H4 (cell line): ENCODE measurements at regions not wholly inside any gene's neighbourhood (a gene's known extent, or its start where the extent isn't known, plus 50 kb on each side); places are given as distances from the start of the nearest gene placed in this dataset.
"Not testable (repeated sequence)": the region's sequence is repeated elsewhere in the genome, so short reads cannot be mapped to it uniquely, and the experiment has no call there.

Experiments used
- DNase-seq: peaks from one replicate; pipeline ENCODE4 v3.0.0-alpha.2; 2015; ENCODE audit warnings: low spot score

- peak; percentile 2 for DNase-seq
Measured at GRCh38 chr13:70792121-70792520, 683.9 kb upstream of the KLHL1 start.

DNA sequence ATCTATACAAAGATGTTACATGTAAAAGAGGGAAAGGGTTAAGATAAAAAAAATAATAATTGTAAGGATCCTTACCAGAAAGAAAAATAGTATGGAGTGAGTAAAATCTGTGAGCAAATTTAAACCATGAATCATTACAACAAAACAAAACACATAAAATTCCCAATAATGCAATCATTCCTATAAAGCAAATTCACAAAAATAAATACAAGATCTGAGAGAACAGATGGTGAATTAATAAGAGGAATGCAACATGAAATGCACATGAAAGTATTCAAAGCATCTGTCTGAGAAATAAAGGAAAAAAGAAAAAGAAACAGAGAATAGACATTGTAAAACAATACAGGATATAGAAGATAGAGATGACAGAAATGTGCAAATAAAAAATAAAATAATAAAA, 681.5 kb upstream of the KLHL1 start:
- no peak for DNase-seq

- no peak for DNase-seq
Measured at GRCh38 chr13:70788074-70788473, 679.8 kb upstream of the KLHL1 start.

DNA sequence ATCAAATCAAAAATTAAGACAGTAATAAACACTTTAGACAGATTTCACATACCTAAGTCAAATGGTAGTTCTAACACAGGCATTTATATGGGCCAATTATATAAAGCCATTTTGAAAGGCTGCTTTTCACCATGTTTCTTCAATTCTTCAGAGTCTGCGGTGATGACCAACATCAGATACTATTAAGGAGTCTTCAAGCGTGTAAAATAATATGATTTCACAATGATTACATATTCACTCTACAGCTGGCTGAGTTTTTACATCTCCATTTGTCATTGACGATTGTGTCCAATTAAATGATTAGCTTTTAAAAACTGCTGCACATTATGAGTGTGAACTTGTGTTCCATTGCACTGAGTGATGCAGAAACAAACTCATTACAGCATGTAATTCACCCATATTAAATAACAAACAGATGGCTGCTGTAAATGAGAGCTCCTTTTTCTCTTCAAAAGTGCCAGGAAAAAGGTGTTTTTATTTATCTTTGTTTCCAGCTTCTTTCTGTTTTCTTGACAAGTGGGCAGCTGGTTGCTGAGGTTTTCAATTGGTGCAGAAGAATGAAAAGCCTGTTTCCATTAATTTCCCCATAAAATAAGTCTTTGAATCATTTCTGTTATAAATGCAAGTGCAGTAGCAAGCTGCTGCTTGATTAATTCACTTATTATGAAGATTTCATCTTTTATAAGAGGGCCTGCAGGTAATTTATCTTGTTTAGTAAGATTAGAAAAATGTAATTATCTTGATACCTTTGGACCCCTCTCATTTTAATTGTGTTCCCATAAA, 676.1 kb upstream of the KLHL1 start:
- DNase-seq: no peak

DNA sequence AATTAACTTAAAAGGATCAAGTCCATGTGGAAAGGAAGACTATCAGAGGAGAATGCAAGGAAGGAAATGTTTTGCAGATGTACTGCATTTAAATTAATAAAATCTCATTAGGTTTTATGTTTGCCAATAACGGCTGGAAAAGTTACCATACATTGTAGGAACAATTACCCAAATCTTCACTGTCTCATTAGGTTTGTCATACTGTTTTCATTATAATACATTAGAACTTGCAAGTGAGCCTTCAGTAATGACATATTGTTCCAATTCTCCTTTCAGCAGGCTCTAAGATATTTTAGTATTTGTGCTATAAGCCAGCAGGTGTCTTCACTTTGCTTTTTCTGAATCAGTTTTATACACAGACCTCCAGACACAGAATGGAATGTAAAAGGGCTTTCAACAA, 661.6 kb upstream of the KLHL1 start:
- DNase-seq: no peak

- DNase-seq: no peak
Measured at GRCh38 chr13:70758932-70759331, 650.7 kb upstream of the KLHL1 start.

DNA sequence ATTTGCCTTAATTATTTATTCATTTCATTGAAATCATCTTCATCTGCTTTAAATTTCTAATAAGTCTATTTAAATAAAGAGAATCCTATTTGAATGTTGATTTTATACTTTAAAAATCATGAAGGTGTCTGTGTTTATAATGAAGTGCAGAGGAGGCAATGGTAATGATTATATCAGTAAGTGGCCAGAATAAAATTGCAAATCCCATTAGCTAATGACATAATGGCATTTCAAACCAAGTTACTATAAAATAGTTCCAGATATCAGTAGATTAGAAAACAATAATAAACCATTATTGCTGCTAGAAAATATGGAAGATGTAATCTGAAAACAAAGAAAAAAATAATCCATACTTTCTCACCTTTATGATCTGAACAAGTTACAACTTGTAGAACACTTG, 647.8 kb upstream of the KLHL1 start:
- DNase-seq: no peak

DNA sequence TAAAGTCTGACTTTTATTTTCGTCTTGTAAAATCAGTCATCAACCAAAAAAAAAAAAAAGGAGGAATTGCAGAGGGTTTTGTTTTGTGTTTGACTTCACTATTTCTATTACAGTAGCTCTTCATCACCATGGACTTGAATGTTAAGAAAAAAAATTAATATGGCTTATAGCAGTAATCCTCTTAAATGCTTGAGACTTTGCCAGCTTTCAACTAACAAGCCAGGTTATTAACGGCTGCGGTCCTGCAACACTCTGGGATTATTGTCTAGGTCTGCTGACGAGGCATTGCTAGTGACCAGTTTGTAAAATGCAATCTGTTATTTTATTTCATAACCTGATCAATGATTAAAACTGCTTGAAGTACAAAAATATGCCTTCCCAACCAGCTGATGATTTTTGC, 647.2 kb upstream of the KLHL1 start:
- DNase-seq: no peak

- no peak for DNase-seq
Measured at GRCh38 chr13:70747262-70747661, 639.0 kb upstream of the KLHL1 start.

DNA sequence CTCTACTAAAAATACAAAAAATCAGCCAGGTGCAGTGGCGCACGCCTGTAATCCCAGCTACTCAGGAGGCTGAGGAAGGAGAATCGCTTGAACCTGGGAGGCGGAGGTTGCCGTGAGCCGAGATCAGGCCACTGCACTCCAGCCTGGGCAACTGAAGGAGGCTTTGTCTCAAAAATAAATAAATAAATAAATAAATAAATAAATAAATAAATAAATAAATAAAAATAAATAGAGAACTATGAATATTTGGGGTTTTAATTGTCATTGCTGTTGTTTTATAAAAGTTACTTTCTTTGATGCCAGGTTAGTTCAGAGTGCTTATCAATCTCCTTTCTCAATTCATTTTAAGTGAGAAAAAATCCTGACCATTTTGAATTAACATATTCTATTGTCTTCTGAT, 638.2 kb upstream of the KLHL1 start:
- not testable (repeated sequence) for DNase-seq

- no peak for DNase-seq
Measured at GRCh38 chr13:70736622-70737317, 628.5 kb upstream of the KLHL1 start.

- DNase-seq: no peak
Measured at GRCh38 chr13:70732611-70733010, 624.4 kb upstream of the KLHL1 start.

GRCh38 chr13:70729369-70729768, 621.1 kb upstream of the KLHL1 start:
- no peak for DNase-seq

- DNase-seq: peak; percentile 2
Measured at GRCh38 chr13:70723732-70724131, 615.5 kb upstream of the KLHL1 start.

DNA sequence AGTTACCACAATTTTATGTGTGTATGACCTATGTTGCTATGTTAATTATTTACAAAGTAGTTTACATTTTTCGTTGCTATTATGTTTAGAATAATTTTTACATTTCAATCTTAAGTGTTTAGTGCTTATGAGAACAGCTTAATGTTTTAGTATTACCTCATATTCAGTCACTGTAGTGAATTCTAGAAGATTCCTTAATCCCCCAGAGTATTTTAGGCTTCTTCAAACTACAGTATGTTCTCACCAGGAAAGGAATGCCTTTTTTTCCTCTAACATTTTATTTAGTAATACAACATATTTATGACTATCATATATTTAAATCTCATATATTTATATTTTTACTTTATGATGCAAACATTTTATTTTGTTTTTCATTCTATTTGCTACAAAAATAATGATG, 612.1 kb upstream of the KLHL1 start:
- no peak for DNase-seq

DNA sequence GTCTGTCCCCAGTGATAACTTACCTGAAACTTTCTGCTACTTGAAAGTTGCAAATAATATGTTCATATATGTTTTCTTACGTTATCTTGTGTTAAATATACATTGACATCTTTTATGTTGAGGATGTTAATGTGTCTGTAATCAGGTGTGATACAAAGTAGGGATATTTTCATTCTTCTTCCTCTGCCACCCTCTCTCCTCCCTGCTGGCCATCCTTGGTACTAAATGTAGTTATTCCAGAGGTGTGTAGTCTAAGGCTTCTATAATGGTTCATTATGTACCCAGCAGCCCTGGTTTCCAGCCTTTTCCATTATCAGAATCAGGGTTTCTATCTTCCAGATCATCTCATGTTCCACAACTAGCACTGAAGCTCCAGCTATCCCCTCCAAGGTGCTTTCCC, 606.7 kb upstream of the KLHL1 start:
- no peak for DNase-seq

GRCh38 chr13:70708775-70709174, 600.5 kb upstream of the KLHL1 start:
- no peak for DNase-seq

- peak; percentile 4 for DNase-seq
Measured at GRCh38 chr13:70703755-70704154, 595.5 kb upstream of the KLHL1 start.

DNA sequence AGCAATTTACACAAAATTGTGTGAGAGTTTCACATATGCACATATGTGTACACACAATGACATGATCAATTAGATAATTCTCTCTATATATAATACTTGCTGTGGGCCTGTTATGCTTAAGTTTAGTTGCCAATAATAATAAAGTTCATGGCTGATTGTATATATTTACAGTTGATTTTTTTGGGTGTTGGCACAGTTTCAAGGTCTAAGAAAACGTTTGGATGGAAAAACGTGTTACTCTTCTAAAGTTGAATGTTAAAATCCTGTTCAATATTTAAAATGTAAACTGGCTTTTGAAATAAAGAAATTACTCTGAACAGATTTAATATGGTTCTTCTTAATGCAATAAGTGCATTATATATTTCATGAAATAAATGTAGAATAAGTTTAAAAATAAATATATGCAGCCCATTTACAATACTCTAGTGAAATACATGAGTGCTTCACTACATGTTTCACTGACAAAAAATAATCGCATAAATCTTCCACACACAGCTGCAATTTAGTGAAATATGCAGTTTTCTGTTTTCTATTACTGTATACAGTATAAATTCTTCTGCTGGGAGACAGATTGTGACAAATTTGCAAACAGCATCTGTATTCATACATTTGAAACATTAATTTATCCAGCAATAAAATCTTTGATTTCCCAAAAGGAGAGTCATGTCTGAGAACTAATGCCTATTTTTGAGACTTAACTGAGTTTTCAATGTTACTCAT, 586.9 kb upstream of the KLHL1 start:
- DNase-seq: no peak

GRCh38 chr13:70668983-70669382, 560.7 kb upstream of the KLHL1 start:
- no peak for DNase-seq

GRCh38 chr13:70668293-70668692, 560.0 kb upstream of the KLHL1 start:
- DNase-seq: no peak

DNA sequence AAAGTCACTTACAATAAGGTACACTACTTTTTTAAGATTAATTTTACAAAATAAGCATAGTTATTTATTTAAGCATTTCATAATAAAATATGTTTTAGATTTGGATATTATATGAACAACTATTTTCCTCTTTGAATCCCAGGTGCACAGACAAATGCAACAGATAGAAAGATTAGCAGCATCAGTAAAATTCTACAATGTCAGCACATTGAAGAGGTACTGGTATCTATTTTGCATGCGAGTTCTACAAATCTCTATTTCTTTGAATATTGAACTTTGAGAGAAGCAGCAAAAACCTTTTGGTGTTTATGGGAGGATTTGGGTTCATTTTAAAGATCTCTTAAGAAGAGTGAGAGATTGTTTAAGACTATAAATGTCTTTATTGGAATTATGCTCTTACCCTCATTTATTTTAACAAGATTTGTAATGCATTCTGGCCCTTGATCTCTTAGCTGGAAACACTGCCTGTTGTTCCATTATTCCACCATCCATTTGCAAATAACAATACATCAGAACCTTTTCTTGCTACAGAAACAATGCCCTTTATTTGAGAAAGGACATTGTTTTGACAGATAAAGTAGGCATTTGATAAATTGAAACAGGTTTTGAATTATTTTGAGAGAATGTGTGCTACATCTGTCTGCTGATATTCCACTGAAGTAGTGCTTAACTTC, 558.8 kb upstream of the KLHL1 start:
- DNase-seq: no peak
